ENCODE measurements at regions not wholly inside any gene's neighbourhood (a gene's known extent, or its start where the extent isn't known, plus 50 kb on each side); places are given as distances from the start of the nearest gene placed in this dataset.

- DNase-seq (ENCODE audit: low spot score): no peak
Measured at GRCh38 chr6:105769197-105769596, 316.9 kb upstream of the PRDM1 start.

- DNase-seq (ENCODE audit: low spot score): no peak
Measured at GRCh38 chr6:105767541-105767940, 318.6 kb upstream of the PRDM1 start.

- no peak for DNase-seq (ENCODE audit: low spot score)
Measured at GRCh38 chr6:105765239-105765638, 320.9 kb upstream of the PRDM1 start.

GRCh38 chr6:105764315-105764714, 321.8 kb upstream of the PRDM1 start:
- no peak for DNase-seq (ENCODE audit: low spot score)

GRCh38 chr6:105763866-105764265, 322.3 kb upstream of the PRDM1 start:
- DNase-seq (ENCODE audit: low spot score): no peak

- DNase-seq (ENCODE audit: low spot score): no peak
Measured at GRCh38 chr6:105760746-105761145, 325.4 kb upstream of the PRDM1 start.

GRCh38 chr6:105759946-105760345, 326.2 kb upstream of the PRDM1 start:
- no peak for DNase-seq (ENCODE audit: low spot score)

- DNase-seq (ENCODE audit: low spot score): no peak
Measured at GRCh38 chr6:105759015-105759414, 327.1 kb upstream of the PRDM1 start.

GRCh38 chr6:105757512-105758200, 328.5 kb upstream of the PRDM1 start:
- DNase-seq (ENCODE audit: low spot score): no peak

GRCh38 chr6:105755885-105756284, 330.3 kb upstream of the PRDM1 start:
- no peak for DNase-seq (ENCODE audit: low spot score)

- no peak for DNase-seq (ENCODE audit: low spot score)
Measured at GRCh38 chr6:105753620-105754211, 332.4 kb upstream of the PRDM1 start.

- DNase-seq (ENCODE audit: low spot score): no peak
Measured at GRCh38 chr6:105753207-105753606, 332.9 kb upstream of the PRDM1 start.

GRCh38 chr6:105750089-105750488, 336.0 kb upstream of the PRDM1 start:
- DNase-seq (ENCODE audit: low spot score): no peak

- DNase-seq (ENCODE audit: low spot score): no peak
Measured at GRCh38 chr6:105748737-105749161, 337.4 kb upstream of the PRDM1 start.

GRCh38 chr6:105747823-105748405, 338.2 kb upstream of the PRDM1 start:
- no peak for DNase-seq (ENCODE audit: low spot score)

GRCh38 chr6:105746509-105746908, 339.6 kb upstream of the PRDM1 start:
- DNase-seq (ENCODE audit: low spot score): no peak

- DNase-seq (ENCODE audit: low spot score): no peak
Measured at GRCh38 chr6:105746130-105746505, 340.0 kb upstream of the PRDM1 start.

- DNase-seq (ENCODE audit: low spot score): no peak
Measured at GRCh38 chr6:105745464-105746129, 340.5 kb upstream of the PRDM1 start.

- no peak for DNase-seq (ENCODE audit: low spot score)
Measured at GRCh38 chr6:105744815-105745214, 341.3 kb upstream of the PRDM1 start.

- DNase-seq (ENCODE audit: low spot score): no peak
Measured at GRCh38 chr6:105740946-105741645, 338.2 kb upstream of the PREP start.

- DNase-seq (ENCODE audit: low spot score): no peak
Measured at GRCh38 chr6:105739764-105740163, 336.9 kb upstream of the PREP start.

- no peak for DNase-seq (ENCODE audit: low spot score)
Measured at GRCh38 chr6:105733556-105734162, 330.8 kb upstream of the PREP start.
